ENCODE measurements at regions not wholly inside any gene's neighbourhood (a gene's known extent, or its start where the extent isn't known, plus 50 kb on each side); places are given as distances from the start of the nearest gene placed in this dataset.

DNA sequence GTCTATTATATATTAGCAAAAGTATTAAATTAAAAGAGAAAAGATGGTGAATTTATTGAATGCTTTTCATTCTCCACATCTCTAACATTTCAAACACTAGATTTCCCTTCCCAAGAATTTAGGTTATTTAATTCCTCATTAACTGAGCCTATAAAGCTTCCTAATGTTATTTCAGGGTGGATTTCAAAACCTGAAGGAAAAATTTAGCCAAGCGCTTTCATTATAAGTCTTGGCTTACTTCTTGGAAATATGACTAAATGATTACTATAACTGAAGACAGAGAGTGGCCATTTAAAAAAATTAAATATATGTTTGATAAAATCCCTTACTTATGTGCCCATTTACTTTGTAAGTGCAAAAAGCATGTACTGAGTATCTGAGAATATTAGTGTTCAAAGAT is 141.8 kb upstream of the ARSJ start:
- no peak overlapping the region for H3K27ac Mint-ChIP-seq
- H3K27me3 Mint-ChIP-seq (ENCODE audit: low read depth in 2 of 2), result peaks cover 0 to 4% of the 10 kb centered on the region in 2 donors
- H3K9me3 Mint-ChIP-seq, result no peaks in the 10 kb centered on the region
- no peak overlapping the region for H3K4me3 Mint-ChIP-seq
- H3K4me1 Mint-ChIP-seq, result no peaks in the 10 kb centered on the region
- Histone ChIP-seq H3K9me3 (ENCODE audit: control insufficient read depth, insufficient read depth, low read length) (no peaks in the 10 kb centered on the region), H3K4me1 (ENCODE audit: control insufficient read depth, insufficient read depth, low read length) (no peaks in the 10 kb centered on the region), H3K27ac (ENCODE audit: low read length) (no peak overlapping the region), H3K27me3 (ENCODE audit: control insufficient read depth, insufficient read depth, low read length) (no peaks in the 10 kb centered on the region), H3K36me3 (ENCODE audit: control insufficient read depth, insufficient read depth, low read length) (no peaks in the 10 kb centered on the region), H3K4me3 (ENCODE audit: low read length) (no peak overlapping the region)
- TF ChIP-seq CTCF (IDR thresholded peaks at IDR 0.05), result no peak
- DNase-seq (no peak), ATAC-seq (no peak)
- 83% methylated on average over 1 of the region's 1 CpG for WGBS (ENCODE audit: insufficient coverage)
- no peaks in the 10 kb centered on the region for H3K36me3 Mint-ChIP-seq
- intact Hi-C loops (cut with micrococcal nuclease), result no loop called here

- 92% methylated on average over 1 of the region's 2 CpGs for WGBS (ENCODE audit: insufficient coverage)
- intact Hi-C loops (cut with micrococcal nuclease), result no loop called here
- Histone ChIP-seq H3K27me3 (ENCODE audit: control insufficient read depth, insufficient read depth, low read length) (no peaks in the 10 kb centered on the region), H3K4me1 (ENCODE audit: control insufficient read depth, insufficient read depth, low read length) (no peaks in the 10 kb centered on the region), H3K4me3 (ENCODE audit: low read length) (no peak overlapping the region), H3K9me3 (ENCODE audit: control insufficient read depth, insufficient read depth, low read length) (no peaks in the 10 kb centered on the region), H3K36me3 (ENCODE audit: control insufficient read depth, insufficient read depth, low read length) (no peaks in the 10 kb centered on the region), H3K27ac (ENCODE audit: low read length) (no peak overlapping the region)
- DNase-seq, result no peak
- no peaks in the 10 kb centered on the region for H3K4me1 Mint-ChIP-seq
- no peak overlapping the region for H3K27ac Mint-ChIP-seq
- H3K36me3 Mint-ChIP-seq, result no peaks in the 10 kb centered on the region
- no peak for TF ChIP-seq CTCF (IDR thresholded peaks at IDR 0.05)
- H3K4me3 Mint-ChIP-seq, result no peak overlapping the region
- no peaks in the 10 kb centered on the region for H3K27me3 Mint-ChIP-seq (ENCODE audit: low read depth in 2 of 2)
- ATAC-seq, result peak in 1 of 3 donors; percentile 37
- no peaks in the 10 kb centered on the region for H3K9me3 Mint-ChIP-seq
Observed at GRCh38 chr4:114132199-114132598, 152.8 kb upstream of the ARSJ start.

DNA sequence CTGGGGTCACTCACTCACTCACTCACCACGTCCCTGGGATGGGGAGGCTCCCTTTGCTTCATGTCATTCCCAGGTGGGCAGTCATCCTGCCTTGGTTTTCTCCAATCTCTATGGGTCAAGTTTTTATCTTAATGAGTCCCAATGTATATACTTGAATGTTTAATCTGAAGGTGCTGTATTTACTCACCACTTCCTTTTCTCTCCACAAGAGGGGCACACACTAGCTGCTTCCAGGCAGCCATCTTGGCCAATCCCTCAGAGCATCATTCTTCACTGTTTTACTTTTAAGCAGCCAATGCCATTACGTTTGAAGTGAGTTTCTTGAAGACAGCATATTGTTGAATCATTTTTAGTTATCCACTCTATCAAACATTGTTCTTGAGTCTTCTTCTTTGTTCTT is 153.4 kb upstream of the ARSJ start:
- no peak for TF ChIP-seq CTCF (IDR thresholded peaks at IDR 0.05)
- Mint-ChIP-seq H3K27ac (no peak overlapping the region), H3K27me3 (ENCODE audit: low read depth in 2 of 2) (no peaks in the 10 kb centered on the region), H3K4me1 (no peaks in the 10 kb centered on the region), H3K4me3 (no peak overlapping the region), H3K9me3 (no peaks in the 10 kb centered on the region), H3K36me3 (no peaks in the 10 kb centered on the region)
- Histone ChIP-seq H3K27me3 (ENCODE audit: control insufficient read depth, insufficient read depth, low read length) (no peaks in the 10 kb centered on the region), H3K27ac (ENCODE audit: low read length) (no peak overlapping the region), H3K9me3 (ENCODE audit: control insufficient read depth, insufficient read depth, low read length) (no peaks in the 10 kb centered on the region), H3K36me3 (ENCODE audit: control insufficient read depth, insufficient read depth, low read length) (no peaks in the 10 kb centered on the region), H3K4me3 (ENCODE audit: low read length) (no peak overlapping the region), H3K4me1 (ENCODE audit: control insufficient read depth, insufficient read depth, low read length) (no peaks in the 10 kb centered on the region)
- peak in 2 of 3 donors; percentile 5 to 46 for ATAC-seq
- DNase-seq, result peak in 1 of 2 donors; percentile 15
- 92% methylated on average over 1 of the region's 2 CpGs for WGBS (ENCODE audit: insufficient coverage)
- intact Hi-C loops (cut with micrococcal nuclease), result no loop called here

GRCh38 chr4:114136069-114136468 is 156.6 kb upstream of the ARSJ start:
- TF ChIP-seq CTCF (IDR thresholded peaks at IDR 0.05), result no peak
- intact Hi-C loops (cut with micrococcal nuclease), result no loop called here
- DNase-seq (no peak), ATAC-seq (no peak)
- Mint-ChIP-seq H3K4me1 (no peaks in the 10 kb centered on the region), H3K27ac (no peak overlapping the region), H3K36me3 (no peaks in the 10 kb centered on the region), H3K9me3 (peaks cover 0 to 2% of the 10 kb centered on the region in 2 donors), H3K27me3 (ENCODE audit: low read depth in 2 of 2) (peaks cover 0 to under 1% of the 10 kb centered on the region in 2 donors), H3K4me3 (no peak overlapping the region)
- Histone ChIP-seq H3K9me3 (ENCODE audit: control insufficient read depth, insufficient read depth, low read length) (no peaks in the 10 kb centered on the region), H3K4me3 (ENCODE audit: low read length) (no peak overlapping the region), H3K27ac (ENCODE audit: low read length) (no peak overlapping the region), H3K4me1 (ENCODE audit: control insufficient read depth, insufficient read depth, low read length) (no peaks in the 10 kb centered on the region), H3K36me3 (ENCODE audit: control insufficient read depth, insufficient read depth, low read length) (no peaks in the 10 kb centered on the region), H3K27me3 (ENCODE audit: control insufficient read depth, insufficient read depth, low read length) (no peaks in the 10 kb centered on the region)
